Mesendoderm (in vitro differentiated cells): ENCODE measurements at regions not wholly inside any gene's neighbourhood (a gene's known extent, or its start where the extent isn't known, plus 50 kb on each side); places are given as distances from the start of the nearest gene placed in this dataset.

Experiments
- DNase-seq: peaks from one replicate; pipeline ENCODE4 v3.0.0; 2013
- H2AK5ac ChIP-seq: 2 replicates; pipeline ENCODE4 v1.6.1; 2013; ENCODE audit warnings: low read length, inconsistent platforms
- H2BK120ac ChIP-seq: 2 replicates; pipeline ENCODE4 v1.6.1; 2013; ENCODE audit warnings: low read depth, mild to moderate bottlenecking, low read length, moderate library complexity, mixed read lengths
- H2BK15ac ChIP-seq: replicated peaks from 2 replicates; pipeline ENCODE4 v1.6.1; 2013; ENCODE audit warnings: low read depth, mild to moderate bottlenecking, moderate library complexity
- H2BK5ac ChIP-seq: 2 replicates; pipeline ENCODE4 v1.6.1; 2013; ENCODE audit warnings: low read length, inconsistent platforms
- H3K18ac ChIP-seq: 2 replicates; pipeline ENCODE4 v1.6.1; 2013; ENCODE audit warnings: mild to moderate bottlenecking, low read length, mixed read lengths
- H3K23ac ChIP-seq: one replicate; pipeline ENCODE4 v1.6.1; 2013; ENCODE audit warnings: low read length
- H3K27ac ChIP-seq: 2 replicates; pipeline ENCODE4 v1.5.1; 2013; ENCODE audit warnings: low read depth, mild to moderate bottlenecking, inconsistent platforms, low read length, moderate library complexity
- H3K27me3 ChIP-seq: 2 replicates; pipeline ENCODE4 v1.6.1; 2013; ENCODE audit warnings: low read length, control low read depth, mild to moderate bottlenecking, inconsistent platforms; ENCODE audit not compliant: insufficient read depth, poor library complexity
- H3K36me3 ChIP-seq: 2 replicates; pipeline ENCODE4 v1.6.1; 2013; ENCODE audit warnings: low read length, inconsistent platforms; ENCODE audit not compliant: control insufficient read depth, insufficient read depth
- H3K4ac ChIP-seq: one replicate; pipeline ENCODE4 v1.6.1; 2013; ENCODE audit warnings: low read depth, mild to moderate bottlenecking, low read length, moderate library complexity
- H3K4me1 ChIP-seq: 2 replicates; pipeline ENCODE4 v1.6.1; 2013; ENCODE audit warnings: low read depth, low read length, inconsistent platforms; ENCODE audit not compliant: control insufficient read depth
- H3K4me2 ChIP-seq: 2 replicates; pipeline ENCODE4 v1.6.1; 2013; ENCODE audit warnings: low read length
- H3K4me3 ChIP-seq: 2 replicates; pipeline ENCODE4 v1.5.1; 2013; ENCODE audit warnings: mild to moderate bottlenecking, low read length
- H3K56ac ChIP-seq: one replicate; pipeline ENCODE4 v1.6.1; 2013; ENCODE audit warnings: low read length
- H3K79me1 ChIP-seq: 2 replicates; pipeline ENCODE4 v1.6.1; 2013; ENCODE audit warnings: low read length, inconsistent platforms
- H3K79me2 ChIP-seq: 2 replicates; pipeline ENCODE4 v1.6.1; 2013; ENCODE audit warnings: mild to moderate bottlenecking, low read length; ENCODE audit not compliant: control insufficient read depth, insufficient read depth
- H3K9ac ChIP-seq: 2 replicates; pipeline ENCODE4 v1.6.1; 2013; ENCODE audit warnings: low read length, inconsistent platforms
- H4K5ac ChIP-seq: one replicate; pipeline ENCODE4 v1.6.1; 2013; ENCODE audit warnings: low read length
- H4K8ac ChIP-seq: one replicate; pipeline ENCODE4 v1.6.1; 2013; ENCODE audit warnings: low read depth, mild to moderate bottlenecking, control low read depth, low read length, moderate library complexity
- WGBS: extraction: QIAGEN DNeasy Blood & Tissue Kit; methylation state at CpG from one replicate; pipeline ENCODE4 v1.1.7; 2013; ENCODE audit warnings: low lambda C conversion rate, missing lambda C conversion rate; ENCODE audit not compliant: insufficient coverage; ENCODE audit errors: extremely low coverage; 5-methylcytosine and 5-hydroxymethylcytosine counted together

DNA sequence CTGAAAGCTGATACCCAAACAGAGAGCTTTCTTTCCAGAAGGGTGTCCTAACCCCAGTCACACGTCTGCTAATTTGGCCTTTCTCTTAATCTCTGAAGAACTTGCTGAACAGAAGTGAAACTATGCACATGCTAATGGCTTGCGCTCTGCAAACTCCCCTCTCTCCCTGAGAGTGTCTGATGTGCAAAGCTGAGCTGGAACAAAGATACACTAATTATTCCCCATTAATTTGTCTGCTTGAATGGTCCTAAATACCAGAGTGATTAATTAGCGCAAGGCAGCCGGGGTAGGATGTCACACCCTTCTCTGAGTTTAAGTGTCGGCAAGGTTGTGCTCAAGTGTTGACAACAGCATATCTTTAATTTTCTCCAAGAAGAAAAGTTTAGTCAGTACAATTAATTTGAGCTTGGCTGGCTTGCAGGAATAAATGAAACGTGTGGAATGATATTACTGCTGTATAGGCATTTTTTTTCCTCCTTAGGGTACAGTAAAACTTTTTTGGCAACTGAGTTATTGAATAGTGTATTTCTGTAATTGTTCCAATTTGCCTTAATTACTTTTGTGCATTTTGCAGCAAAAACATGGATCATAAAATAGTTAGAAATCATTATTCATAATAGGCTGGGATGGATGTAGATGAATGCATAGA lies 715.9 kb upstream of the POU3F2 start:
- no peak overlapping the region for H2BK120ac ChIP-seq
- no peak overlapping the region for H2BK15ac ChIP-seq
- no peak overlapping the region for H2AK5ac ChIP-seq
- no CpG with 5 or more reads among the region's 6 CpGs for WGBS
- no peak overlapping the region for H3K4ac ChIP-seq
- peak; percentile 1 for DNase-seq
- H3K27me3 ChIP-seq: no peaks in the 10 kb centered on the region
- no peaks in the 10 kb centered on the region for H3K79me2 ChIP-seq
- H2BK5ac ChIP-seq: no peak overlapping the region
- no peak overlapping the region for H3K56ac ChIP-seq
- H3K23ac ChIP-seq: no peak overlapping the region
- H3K4me2 ChIP-seq: no peak overlapping the region
- no peak overlapping the region for H4K8ac ChIP-seq
- H3K27ac ChIP-seq: no peak overlapping the region
- H3K18ac ChIP-seq: no peak overlapping the region
- H3K9ac ChIP-seq: no peak overlapping the region
- H4K5ac ChIP-seq: no peak overlapping the region
- H3K79me1 ChIP-seq: no peaks in the 10 kb centered on the region
- no peaks in the 10 kb centered on the region for H3K36me3 ChIP-seq
- H3K4me3 ChIP-seq: no peak overlapping the region
- no peaks in the 10 kb centered on the region for H3K4me1 ChIP-seq

DNA sequence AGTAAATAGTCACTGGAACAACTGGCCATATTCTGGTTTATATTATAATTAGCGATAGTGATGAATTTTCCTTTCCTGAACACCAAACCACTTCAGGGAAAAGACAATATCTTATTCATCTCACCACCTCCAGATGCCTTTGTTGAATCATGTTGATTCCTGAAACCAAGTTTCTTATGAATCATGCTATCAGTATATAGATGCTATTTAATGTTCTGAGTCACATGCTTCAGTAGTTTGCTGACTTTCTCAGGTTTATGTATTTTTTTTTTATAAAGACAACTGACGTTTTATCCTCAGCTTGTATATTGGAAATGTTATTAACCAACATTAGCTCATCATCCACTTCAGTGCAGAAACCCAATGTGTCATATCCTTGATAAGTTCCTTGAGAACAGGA lies 710.2 kb upstream of the POU3F2 start:
- no peak overlapping the region for H3K4me3 ChIP-seq
- H2AK5ac ChIP-seq: no peak overlapping the region
- H3K4me1 ChIP-seq: no peaks in the 10 kb centered on the region
- no peak overlapping the region for H3K4me2 ChIP-seq
- H4K5ac ChIP-seq: no peak overlapping the region
- H3K79me2 ChIP-seq: no peaks in the 10 kb centered on the region
- no CpG with 5 or more reads among the region's 2 CpGs for WGBS
- H4K8ac ChIP-seq: no peak overlapping the region
- no peaks in the 10 kb centered on the region for H3K36me3 ChIP-seq
- H3K27ac ChIP-seq: no peak overlapping the region
- no peaks in the 10 kb centered on the region for H3K27me3 ChIP-seq
- H3K4ac ChIP-seq: no peak overlapping the region
- H3K9ac ChIP-seq: no peak overlapping the region
- no peak overlapping the region for H2BK5ac ChIP-seq
- no peak overlapping the region for H3K56ac ChIP-seq
- DNase-seq: no peak
- no peak overlapping the region for H2BK15ac ChIP-seq
- H3K23ac ChIP-seq: no peak overlapping the region
- H2BK120ac ChIP-seq: no peak overlapping the region
- H3K18ac ChIP-seq: no peak overlapping the region
- H3K79me1 ChIP-seq: no peaks in the 10 kb centered on the region

DNA sequence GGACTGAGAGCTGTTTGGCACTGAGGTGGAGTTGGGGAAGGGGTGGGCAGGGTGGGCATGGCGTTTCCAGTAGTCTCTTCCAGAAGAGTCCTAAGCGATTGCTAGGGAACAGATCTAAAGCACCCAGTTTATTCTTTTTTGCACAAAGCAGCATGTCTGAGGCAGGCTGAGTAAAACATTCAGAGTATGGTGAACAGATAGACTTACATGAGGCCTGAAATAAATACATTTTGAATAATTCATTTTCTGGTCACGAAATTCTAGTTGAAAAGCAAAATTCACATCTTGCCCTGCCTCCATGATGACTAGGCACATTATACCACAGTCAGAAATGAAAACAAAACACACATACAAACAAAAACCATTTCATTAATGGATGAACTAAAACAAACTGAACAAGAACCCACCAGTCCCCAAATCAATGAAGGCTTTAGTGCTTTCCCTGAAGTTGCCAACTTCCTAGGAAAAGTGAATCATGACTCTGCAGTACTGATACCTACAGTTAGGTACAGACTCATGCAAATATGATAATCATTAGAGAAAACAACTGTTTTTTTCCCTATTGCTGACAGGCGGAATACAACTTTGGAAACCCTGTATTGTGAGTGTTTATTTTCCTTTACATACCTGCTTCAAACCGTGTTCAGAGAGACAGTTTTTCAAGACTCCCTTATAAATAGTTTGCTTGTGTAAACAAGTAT lies 702.9 kb upstream of the POU3F2 start:
- H3K4me2 ChIP-seq: no peak overlapping the region
- no peak overlapping the region for H4K8ac ChIP-seq
- no peaks in the 10 kb centered on the region for H3K79me1 ChIP-seq
- no CpG with 5 or more reads among the region's 5 CpGs for WGBS
- H4K5ac ChIP-seq: no peak overlapping the region
- H2AK5ac ChIP-seq: no peak overlapping the region
- H2BK120ac ChIP-seq: no peak overlapping the region
- no peak overlapping the region for H3K23ac ChIP-seq
- no peak overlapping the region for H3K18ac ChIP-seq
- H3K27me3 ChIP-seq: no peaks in the 10 kb centered on the region
- no peak overlapping the region for H2BK5ac ChIP-seq
- no peak overlapping the region for H3K4ac ChIP-seq
- no peaks in the 10 kb centered on the region for H3K36me3 ChIP-seq
- H3K79me2 ChIP-seq: no peaks in the 10 kb centered on the region
- no peaks in the 10 kb centered on the region for H3K4me1 ChIP-seq
- no peak overlapping the region for H3K9ac ChIP-seq
- H2BK15ac ChIP-seq: no peak overlapping the region
- H3K56ac ChIP-seq: no peak overlapping the region
- no peak for DNase-seq
- no peak overlapping the region for H3K27ac ChIP-seq
- no peak overlapping the region for H3K4me3 ChIP-seq

DNA sequence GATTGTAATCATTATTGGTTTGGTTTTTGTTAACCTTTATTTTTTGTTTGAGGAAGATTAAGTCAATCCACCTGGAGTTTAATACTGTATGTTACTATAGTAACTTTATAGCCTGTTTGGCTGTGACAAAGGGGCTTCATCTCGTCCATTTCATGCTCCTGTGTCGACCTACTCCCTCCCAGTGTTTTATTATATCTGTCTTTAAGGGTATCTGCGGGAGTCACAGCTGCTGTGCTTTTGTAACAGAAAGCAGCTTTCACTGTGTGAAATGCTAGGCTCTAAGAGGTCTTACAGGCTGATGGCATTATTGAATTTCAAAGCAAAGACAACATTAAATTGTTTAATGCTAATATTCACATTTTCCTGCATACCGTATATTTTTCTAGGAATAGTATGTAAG lies 698.0 kb upstream of the POU3F2 start:
- Histone ChIP-seq H3K56ac (no peak overlapping the region), H3K4ac (no peak overlapping the region), H3K23ac (no peak overlapping the region), H3K27ac (no peak overlapping the region), H3K79me1 (no peaks in the 10 kb centered on the region), H4K5ac (no peak overlapping the region), H3K79me2 (no peaks in the 10 kb centered on the region), H3K27me3 (no peaks in the 10 kb centered on the region), H3K4me3 (no peak overlapping the region), H3K4me2 (no peak overlapping the region), H3K9ac (no peak overlapping the region), H2BK15ac (no peak overlapping the region), H3K18ac (no peak overlapping the region), H2BK5ac (no peak overlapping the region), H2AK5ac (no peak overlapping the region), H3K36me3 (no peaks in the 10 kb centered on the region), H3K4me1 (no peaks in the 10 kb centered on the region), H2BK120ac (no peak overlapping the region), H4K8ac (no peak overlapping the region)
- peak; percentile 13 for DNase-seq
- no CpG with 5 or more reads among the region's 4 CpGs for WGBS

DNA sequence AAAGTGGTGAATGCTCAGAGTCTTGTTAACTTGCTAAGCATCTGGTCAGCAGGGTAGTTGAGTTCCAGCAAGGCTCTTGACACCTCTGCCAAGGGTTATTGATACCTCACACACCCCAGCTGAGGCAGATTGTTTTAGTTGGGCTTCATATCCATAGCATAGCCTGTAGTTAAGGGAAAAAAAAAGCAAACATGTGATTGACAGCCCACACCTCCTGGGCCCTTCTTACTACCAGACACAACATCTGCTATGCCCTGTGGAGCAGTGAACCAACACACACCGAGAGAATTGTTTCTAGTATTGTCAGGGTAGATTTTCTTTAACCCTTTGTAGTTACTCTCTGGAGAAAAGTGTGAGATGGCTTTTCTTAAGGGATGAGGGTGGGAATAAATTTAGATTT lies 697.0 kb upstream of the POU3F2 start:
- no peak overlapping the region for H3K4me2 ChIP-seq
- H2BK120ac ChIP-seq: no peak overlapping the region
- no peaks in the 10 kb centered on the region for H3K79me1 ChIP-seq
- no peak overlapping the region for H3K9ac ChIP-seq
- no peak overlapping the region for H3K4me3 ChIP-seq
- DNase-seq: peak; percentile 88
- H3K79me2 ChIP-seq: no peaks in the 10 kb centered on the region
- no peak overlapping the region for H3K4ac ChIP-seq
- H3K18ac ChIP-seq: no peak overlapping the region
- no peak overlapping the region for H4K8ac ChIP-seq
- H3K4me1 ChIP-seq: no peaks in the 10 kb centered on the region
- no peak overlapping the region for H2BK5ac ChIP-seq
- no peak overlapping the region for H4K5ac ChIP-seq
- H2BK15ac ChIP-seq: no peak overlapping the region
- no peak overlapping the region for H2AK5ac ChIP-seq
- H3K36me3 ChIP-seq: no peaks in the 10 kb centered on the region
- H3K56ac ChIP-seq: no peak overlapping the region
- no peak overlapping the region for H3K27ac ChIP-seq
- H3K27me3 ChIP-seq: no peaks in the 10 kb centered on the region
- H3K23ac ChIP-seq: no peak overlapping the region
- no CpG with 5 or more reads among the region's 1 CpG for WGBS

DNA sequence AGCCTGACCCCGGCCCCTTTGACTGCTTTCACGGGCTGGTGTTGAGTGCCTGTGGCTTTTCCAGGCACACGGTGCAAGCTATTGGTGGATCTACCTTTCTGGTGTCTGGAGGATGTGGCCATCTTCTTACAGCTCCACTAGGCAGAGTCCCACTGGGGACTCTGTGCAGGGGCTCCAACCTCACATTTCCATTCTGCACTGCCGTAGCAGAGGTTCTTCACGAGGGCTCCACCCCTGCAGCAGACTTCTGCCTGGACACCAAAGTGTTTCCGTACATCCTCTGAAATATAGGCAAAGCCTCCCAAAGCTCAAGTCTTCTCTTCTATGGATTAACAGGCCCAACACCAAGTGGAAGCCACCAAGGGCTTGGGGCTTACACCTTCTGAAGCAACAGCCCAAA lies 691.5 kb upstream of the POU3F2 start:
- H3K4me1 ChIP-seq: no peaks in the 10 kb centered on the region
- H2BK120ac ChIP-seq: no peak overlapping the region
- H3K18ac ChIP-seq: no peak overlapping the region
- no peak overlapping the region for H3K4me3 ChIP-seq
- H3K27me3 ChIP-seq: no peaks in the 10 kb centered on the region
- no peaks in the 10 kb centered on the region for H3K79me1 ChIP-seq
- no peaks in the 10 kb centered on the region for H3K79me2 ChIP-seq
- H3K23ac ChIP-seq: no peak overlapping the region
- H3K36me3 ChIP-seq: no peaks in the 10 kb centered on the region
- no peak overlapping the region for H4K8ac ChIP-seq
- H2AK5ac ChIP-seq: no peak overlapping the region
- no peak overlapping the region for H4K5ac ChIP-seq
- no peak overlapping the region for H3K56ac ChIP-seq
- no peak overlapping the region for H3K4me2 ChIP-seq
- no peak overlapping the region for H2BK15ac ChIP-seq
- H3K4ac ChIP-seq: no peak overlapping the region
- peak; percentile 13 for DNase-seq
- H2BK5ac ChIP-seq: no peak overlapping the region
- no peak overlapping the region for H3K9ac ChIP-seq
- H3K27ac ChIP-seq: no peak overlapping the region
- no CpG with 5 or more reads among the region's 6 CpGs for WGBS
